HFF-Myc (cell line): ENCODE measurements at regions not wholly inside any gene's neighbourhood (a gene's known extent, or its start where the extent isn't known, plus 50 kb on each side); places are given as distances from the start of the nearest gene placed in this dataset.
"Not testable (repeated sequence)": the region's sequence is repeated elsewhere in the genome, so short reads cannot be mapped to it uniquely, and the experiment has no call there.

ENCODE experiments used
- DNase-seq: peaks from one replicate; pipeline ENCODE4 v3.0.0-alpha.2; 2011; ENCODE audit warnings: low read depth; ENCODE audit errors: extremely low read depth
- H3K4me3 ChIP-seq: replicated peaks from 2 replicates; pipeline ENCODE4 v1.5.1; 2011; ENCODE audit warnings: low read depth, mild to moderate bottlenecking, control low read depth, low read length
- CTCF ChIP-seq: IDR thresholded peaks from 2 replicates; pipeline ENCODE4 v1.5.1; 2012; ENCODE audit warnings: mild to moderate bottlenecking, low read depth, low read length, control low read depth; ENCODE audit errors: missing control alignments

- H3K4me3 ChIP-seq = no peak overlapping the region
- no peak for DNase-seq
- no peak for TF ChIP-seq CTCF
Observed at GRCh38 chr12:17132336-17132735, 526.4 kb upstream of the LMO3 start.

- not testable (repeated sequence) for DNase-seq, H3K4me3 ChIP-seq
Observed at GRCh38 chr12:17116538-17116937, 510.6 kb upstream of the LMO3 start.

GRCh38 chr12:17110316-17110715 lies 504.4 kb upstream of the LMO3 start:
- H3K4me3 ChIP-seq = no peak overlapping the region
- no peak for TF ChIP-seq CTCF
- no peak for DNase-seq

GRCh38 chr12:17108877-17109541 lies 503.0 kb upstream of the LMO3 start:
- no peak for DNase-seq
- TF ChIP-seq CTCF = no peak
- H3K4me3 ChIP-seq = no peak overlapping the region

- no peak for DNase-seq
- TF ChIP-seq CTCF = no peak
- H3K4me3 ChIP-seq = no peak overlapping the region
Observed at GRCh38 chr12:17104801-17105200, 498.8 kb upstream of the LMO3 start.

- no peak for DNase-seq
- no peak for TF ChIP-seq CTCF
- H3K4me3 ChIP-seq = no peak overlapping the region
Observed at GRCh38 chr12:17097674-17098073, 491.7 kb upstream of the LMO3 start.

GRCh38 chr12:17084831-17085230 lies 478.9 kb upstream of the LMO3 start:
- DNase-seq = no peak
- no peak for TF ChIP-seq CTCF

More at GRCh38 chr12:17084831-17085230, 478.9 kb upstream of the LMO3 start:
- no peak overlapping the region for H3K4me3 ChIP-seq
